ACHN (cell line): ENCODE measurements at regions not wholly inside any gene's neighbourhood (a gene's known extent, or its start where the extent isn't known, plus 50 kb on each side); places are given as distances from the start of the nearest gene placed in this dataset.

Experiments
- DNase-seq: peaks from one replicate; pipeline ENCODE4 v3.0.0-alpha.2; 2015
- in situ Hi-C: cut with HindIII; loops from 2 replicates; pipeline ENCODE4 v1.10.0; 2017; ENCODE audit warnings: low sequenced_read_pairs, low pct_ligation_motif_present, low pct_unique_long_range_greater_than_20kb

DNA sequence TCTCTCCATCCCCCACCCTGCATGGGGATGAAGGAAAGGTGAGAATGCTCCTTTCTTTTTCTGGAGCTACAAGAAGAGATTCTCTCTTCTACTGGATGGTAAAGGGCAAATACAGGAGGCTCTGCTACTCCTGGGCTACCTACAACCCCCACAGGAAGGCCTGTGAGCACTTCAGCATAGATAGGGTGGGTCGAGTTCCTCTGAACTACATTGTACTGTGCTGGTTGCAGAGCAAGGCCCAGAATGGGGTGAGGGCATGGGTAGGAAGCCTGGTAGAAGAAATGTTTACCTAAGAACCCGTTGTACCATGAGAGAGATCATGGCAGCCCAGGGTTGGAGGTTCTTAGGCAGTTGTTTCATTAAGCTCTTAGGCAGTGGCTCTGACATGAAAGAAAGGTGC lies 510.4 kb downstream of the MID1IP1 start:
- in situ Hi-C loops, result no loop called here
- DNase-seq, result no peak

DNA sequence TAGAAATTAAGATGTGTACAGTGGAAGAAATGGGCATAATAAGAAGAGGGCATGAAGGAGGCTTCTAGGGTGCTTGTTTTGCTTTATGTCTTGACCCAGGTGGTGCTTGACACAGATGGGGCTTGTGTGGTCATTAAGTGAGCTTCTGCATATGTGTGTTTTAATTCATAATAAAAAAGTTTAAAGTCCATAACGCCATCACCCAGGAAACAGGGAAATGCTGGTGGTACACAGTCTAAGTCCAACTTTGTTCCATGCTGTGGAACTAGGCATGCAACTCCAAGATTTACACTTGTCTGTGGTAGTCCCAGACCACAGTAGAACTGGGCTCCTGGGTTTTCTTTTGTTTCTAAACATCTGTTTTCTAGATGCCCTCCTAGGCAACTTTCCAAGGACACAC lies 511.9 kb downstream of the MID1IP1 start:
- DNase-seq, result no peak
- in situ Hi-C loops, result no loop called here

DNA sequence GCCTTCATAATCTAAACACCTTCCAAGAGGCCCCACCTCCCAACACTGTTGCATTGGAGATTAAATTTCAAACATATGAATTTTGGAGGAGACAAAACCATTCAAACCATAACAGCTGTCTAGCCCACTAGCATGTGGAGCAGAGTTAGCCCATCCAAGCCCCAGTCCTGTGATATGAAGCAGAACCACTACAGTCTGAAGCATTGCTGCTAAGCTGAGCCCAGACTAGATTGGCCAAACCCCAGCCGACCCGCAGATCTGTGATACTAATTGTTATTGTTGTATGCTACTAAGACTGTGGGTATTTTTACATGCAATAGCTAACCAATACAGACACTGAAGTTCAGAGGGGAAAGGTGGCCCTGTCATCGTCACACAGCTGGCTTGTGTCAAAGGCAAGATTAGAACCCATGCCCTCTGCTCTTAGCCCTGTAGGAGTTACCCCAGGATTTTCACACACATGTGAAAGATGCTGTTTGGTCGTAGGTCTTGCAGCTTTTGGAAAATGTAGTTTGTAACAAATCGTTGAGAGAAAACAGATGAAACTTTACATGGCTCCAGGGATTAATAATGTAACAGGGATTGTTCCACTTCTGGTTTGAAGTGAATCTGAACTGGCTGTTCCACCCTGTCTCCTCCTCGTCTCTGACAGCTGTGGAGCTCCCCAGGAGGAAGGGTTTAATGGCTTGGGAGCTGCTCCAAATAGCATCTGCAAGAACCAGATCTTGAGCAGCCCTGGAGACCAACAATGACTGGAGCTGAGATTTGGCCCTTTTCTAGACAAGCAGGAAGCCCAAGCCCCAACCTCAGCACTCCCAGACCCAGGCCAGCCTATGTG lies 517.5 kb downstream of the MID1IP1 start:
- in situ Hi-C loops, result no loop called here
- DNase-seq, result no peak

DNA sequence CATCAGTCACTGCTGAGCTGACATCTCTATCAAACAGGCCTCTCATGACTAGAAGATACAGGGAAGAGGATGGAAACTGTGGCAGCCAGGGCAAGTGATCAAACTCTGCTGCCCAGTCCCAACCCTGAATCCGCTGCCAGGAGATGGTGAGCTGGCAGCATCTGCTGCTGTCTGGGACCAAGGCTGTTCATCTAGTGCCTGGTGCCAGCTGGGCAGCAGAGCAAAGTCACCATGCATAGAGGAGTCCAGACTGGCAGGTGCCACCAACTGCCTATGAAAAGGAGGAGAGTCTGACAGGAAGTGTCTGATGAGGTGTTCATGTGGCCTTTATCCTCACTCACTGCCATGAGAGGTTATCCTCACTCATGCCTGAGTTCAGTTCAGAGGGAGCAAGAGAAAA lies 518.9 kb downstream of the MID1IP1 start:
- in situ Hi-C loops, result no loop called here
- no peak for DNase-seq

DNA sequence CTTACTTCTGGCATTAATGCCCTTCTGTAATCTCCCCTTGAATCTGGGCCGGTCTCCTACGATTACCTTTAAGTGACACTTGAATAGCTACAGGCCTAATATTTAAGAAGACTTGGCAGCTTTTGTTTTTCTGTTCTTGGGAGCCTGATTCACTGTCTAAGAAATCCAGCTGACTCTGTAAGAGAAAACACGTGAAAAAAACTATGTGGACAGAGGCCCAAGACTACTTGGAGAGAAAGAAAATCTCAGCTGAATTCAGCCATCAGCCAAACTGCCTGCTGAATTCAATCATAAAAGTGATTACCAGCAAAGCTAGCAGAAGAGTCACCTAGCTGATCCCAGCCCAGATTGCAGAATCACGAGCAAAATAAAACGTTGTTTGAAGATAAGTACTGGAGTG lies 521.2 kb downstream of the MID1IP1 start:
- no peak for DNase-seq
- in situ Hi-C loops, result no loop called here

DNA sequence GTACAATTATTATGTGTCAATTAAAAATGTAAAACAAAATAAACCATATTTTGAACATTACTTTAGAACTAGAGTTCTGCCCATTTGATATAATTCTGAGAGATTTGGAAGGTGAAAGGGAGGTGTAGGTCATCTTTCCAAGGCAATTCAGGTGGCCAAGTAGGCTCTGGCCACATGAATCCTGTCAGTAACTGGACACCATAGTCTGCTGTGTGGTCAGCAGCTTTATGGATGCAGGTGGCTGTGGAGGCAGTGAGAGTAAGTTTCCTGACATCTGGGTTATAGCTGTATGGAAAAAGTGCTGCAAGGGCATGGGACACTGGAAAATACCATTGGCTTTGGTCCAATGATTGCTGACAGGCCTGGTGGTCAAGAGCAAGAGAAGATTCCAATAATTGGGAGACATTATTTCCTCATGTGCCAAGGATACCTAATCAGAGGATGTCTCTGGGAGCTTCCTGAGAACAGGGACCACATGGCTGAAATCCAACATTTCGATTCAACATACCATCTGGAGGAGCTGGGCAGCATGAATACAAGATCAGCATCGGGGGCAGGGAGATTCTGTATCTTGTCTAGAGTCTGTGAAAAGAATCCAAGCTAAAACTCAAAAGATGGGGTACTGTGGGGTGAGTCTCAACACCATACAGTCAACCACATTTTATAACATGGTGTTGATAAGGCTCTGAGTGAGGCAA lies 523.1 kb downstream of the MID1IP1 start:
- no peak for DNase-seq
- in situ Hi-C loops, result no loop called here

DNA sequence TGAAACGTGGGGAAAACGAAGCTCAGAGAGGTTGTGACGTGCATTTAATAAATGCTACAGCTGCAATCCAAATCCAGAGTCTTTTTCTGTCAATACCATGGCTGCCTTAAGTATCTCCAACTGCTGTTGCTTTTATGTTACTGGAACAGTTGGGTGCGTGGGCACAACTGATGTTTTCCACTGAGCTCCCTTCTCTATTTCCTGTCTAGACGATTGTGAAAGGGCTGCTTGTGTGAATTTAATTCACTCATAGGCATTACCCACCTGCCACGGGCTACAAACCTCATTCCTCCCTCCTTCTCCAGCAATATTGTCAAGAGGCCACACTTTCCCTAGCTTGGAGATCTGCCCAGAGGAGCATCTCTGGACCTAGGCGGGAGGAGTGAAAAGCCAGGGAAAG lies 526.0 kb downstream of the MID1IP1 start:
- in situ Hi-C loops, result no loop called here

DNA sequence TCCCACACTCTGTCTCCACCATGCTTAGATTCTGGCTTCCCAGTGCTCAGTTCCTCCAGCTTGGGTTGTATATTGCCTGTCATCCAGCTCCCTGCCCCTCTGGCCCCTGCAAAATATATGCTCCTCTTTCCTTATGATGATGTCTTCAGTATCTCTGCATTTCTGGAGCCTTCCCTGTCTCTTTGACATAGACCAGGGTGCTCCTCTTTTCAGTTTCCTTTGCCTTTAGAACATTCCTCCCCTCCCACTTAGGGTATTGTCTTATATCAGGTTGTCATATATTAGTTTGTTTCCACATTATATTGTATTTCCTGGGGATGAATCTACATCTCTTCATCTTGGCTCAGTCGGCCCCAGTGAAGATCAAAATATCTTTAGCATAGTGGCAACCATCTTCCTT lies 526.4 kb downstream of the MID1IP1 start:
- in situ Hi-C loops, result no loop called here
- no peak for DNase-seq

More for the DNA sequence above, 526.0 kb downstream of the MID1IP1 start:
- DNase-seq, result no peak

DNA sequence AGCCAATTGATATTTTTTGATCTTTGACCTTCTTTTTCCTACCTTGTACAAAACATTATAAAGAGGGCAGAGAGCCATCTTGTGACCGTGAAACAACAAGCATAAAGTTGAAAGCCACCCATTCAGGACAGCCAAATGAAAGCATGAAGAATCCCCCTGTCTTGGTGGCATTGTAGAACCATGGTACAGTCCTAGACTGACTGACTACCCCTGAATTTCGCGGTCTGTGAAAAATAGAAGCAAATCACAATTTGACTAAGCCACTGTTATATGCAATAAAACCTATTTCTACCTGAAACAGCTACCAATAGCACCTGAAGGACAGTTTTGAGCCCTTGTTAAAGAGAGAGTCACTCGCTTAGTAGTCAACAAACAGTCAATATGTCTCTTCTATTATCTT lies 527.4 kb downstream of the MID1IP1 start:
- in situ Hi-C loops, result no loop called here
- DNase-seq, result no peak

DNA sequence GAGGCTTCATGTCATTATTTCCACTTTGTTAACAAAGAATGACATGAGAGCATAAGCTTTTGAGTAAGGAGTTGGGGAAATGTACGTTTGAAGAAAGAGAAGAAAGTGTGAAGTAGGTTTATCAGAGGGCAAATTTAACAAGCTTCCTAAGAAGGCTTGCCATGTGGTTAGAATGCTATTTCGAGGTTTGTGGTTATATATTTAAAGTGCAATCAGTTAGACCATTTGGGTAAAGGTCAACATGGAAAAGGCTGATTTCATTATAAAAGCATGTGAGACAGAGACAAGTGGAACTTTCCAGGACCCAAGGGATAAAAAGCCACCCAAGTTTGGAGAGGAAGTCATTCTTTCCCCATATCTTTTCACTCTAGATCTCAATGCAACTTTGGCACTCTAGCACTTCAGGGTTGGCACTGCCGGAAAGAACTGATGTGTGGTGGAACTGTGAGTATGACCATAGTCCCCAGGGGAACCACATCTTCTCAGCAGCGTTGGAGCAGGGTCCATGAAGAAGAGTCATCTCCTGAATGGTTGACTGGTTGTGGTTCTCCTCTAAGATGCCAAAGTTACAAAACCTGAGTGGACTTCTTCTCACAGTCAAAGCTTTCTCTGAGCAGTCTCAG lies 529.9 kb downstream of the MID1IP1 start:
- in situ Hi-C loops, result no loop called here
- DNase-seq, result no peak

DNA sequence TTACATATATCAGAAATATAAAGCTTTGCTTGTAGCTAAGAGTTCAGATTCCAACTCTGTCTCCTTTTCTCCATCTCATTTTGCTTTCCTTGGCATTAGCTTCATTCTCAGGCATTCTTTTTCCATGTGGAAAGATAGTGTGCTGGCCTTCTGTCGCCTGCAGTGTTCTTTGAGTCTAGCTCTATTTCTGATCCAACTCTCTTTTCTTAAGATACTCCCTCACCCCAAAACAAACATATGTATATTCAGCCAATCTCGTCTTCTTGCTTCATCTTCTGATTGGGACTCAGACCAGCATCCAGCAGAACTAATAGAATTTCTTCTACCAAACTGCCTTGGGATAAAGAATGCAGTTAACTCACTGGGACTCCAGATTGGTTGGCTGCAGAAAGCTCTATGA lies 532.2 kb downstream of the MID1IP1 start:
- DNase-seq, result no peak
- in situ Hi-C loops, result no loop called here

DNA sequence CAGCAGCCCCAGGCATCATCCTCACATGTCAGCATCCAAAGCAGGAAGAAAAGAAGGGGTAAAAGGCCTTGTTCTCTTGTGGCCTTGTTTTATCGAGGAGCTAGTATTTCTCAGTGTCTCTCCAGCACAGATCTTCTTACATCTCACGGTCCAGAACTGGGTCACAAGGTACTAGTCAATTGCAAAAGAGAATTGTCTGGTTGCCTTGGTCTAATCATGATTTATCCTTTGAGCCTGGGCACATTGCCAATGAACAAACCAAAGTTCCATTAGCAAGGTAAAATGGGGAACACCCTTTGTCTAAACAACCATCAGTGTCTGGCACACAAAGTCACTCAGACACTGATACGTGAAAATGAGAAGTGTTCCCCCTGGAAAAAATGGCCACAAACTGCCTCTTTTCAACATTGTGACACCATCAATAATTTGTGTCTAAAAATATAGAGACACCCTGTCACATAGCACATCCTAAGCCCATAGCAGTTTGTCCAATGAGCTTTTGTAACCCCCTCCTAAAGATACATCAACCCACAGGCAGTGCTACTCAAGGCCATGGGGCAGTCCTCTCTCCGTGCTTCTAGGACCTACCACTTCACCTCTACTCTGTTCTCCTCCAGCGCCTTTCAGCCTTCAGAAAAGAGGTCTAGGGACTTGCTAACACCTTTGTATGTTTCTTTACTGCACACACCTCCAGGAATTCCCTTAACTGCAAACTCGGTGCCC lies 534.4 kb downstream of the MID1IP1 start:
- no peak for DNase-seq
- in situ Hi-C loops, result no loop called here

DNA sequence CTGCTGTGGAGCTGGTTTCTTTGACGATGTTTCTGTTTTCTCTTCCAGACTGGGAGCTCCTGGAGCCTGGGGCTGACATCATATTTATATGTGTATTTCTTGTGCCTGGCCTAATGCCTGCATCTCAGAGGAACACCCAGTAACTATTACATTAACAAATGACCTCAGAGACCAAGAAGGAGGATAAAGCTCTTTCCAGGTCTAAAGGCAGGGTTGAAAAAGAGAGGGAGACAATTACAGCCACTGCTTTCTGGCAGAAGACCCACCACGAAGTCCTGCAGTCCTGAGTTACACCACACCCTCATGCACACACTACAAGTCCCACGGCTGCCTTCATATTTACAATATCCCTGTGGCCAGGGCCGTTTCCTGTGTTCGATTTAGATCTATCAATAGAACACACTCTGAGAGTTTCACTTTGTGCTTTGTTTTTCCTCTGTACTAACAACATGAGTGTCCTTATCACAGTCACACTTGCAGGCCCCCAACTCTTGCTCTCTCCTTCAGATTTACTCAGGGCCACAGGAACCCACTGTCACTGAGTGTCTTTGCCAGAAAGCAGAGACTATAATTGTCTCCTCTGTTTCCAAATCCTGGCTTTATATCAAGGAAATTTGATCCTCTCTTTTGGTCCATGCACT lies 535.5 kb downstream of the MID1IP1 start:
- DNase-seq, result no peak
- in situ Hi-C loops, result no loop called here

DNA sequence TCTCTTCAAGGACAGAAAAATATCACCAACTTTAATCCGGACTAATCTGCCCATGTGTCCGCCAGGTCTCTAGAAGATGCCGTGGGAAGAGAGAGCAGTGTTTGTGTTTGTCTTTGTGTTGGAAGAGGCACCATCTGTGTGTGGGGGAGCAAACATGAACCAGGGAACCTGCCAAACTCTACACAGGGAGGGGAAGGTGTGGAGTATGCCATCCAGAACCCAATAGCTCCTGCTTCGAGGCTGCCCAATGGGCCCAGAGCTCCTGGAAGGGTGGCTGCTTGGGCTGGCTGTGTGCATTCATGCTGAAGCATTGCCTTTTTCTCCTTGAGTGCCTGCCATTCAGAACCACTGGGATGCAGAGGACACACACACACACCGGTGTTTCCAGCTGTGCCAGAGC lies 536.2 kb downstream of the MID1IP1 start:
- in situ Hi-C loops, result no loop called here
- no peak for DNase-seq

DNA sequence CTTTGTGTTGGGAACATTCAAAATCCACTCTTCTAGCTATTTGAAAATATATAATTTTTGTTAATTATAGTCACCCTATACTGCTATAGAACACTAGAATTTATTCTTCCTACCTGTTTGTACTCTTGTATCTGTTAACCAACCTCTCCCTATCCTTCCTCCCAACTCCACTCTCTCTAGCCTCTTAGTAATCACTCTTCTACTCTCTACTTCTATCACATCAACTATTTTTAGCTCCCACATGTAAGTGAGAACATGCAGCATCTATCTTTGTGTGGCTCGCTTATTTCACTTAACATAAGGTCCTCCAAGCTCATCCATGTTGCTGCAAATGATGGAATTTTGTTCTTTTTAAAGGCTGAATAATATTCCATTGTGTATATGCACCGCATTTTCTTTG lies 537.3 kb downstream of the MID1IP1 start:
- no peak for DNase-seq
- in situ Hi-C loops, result no loop called here

DNA sequence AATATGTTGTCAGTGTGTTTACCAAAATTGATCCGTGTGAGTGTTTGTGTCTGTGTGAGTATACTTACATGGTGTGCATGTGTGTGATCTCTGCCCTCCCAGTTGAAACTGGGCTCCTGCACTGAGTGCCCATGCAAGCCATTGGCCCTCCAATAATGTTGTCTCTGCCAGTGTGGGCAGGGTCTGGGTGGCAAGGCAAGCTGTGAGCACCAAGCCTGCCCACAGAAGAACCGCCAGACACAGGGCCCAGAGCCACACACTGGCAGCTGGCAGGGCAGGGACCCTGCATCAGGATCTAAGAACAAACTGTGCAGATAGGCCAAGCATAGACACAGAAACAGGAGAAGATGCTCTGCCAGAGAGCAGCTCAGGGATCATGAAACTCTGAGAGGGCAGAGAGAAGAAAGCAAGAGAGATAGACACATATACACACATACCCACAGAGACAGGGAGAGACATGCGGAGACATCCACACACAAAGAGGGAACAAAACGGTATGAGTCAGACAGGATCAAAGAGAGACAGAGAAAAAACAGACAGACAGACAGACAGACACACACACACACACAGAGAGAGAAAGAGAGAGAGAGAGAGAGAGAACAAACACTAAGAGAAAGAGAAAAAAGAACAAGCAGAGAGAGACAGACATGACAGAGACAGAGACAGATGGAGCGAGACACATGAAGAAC lies 555.0 kb downstream of the MID1IP1 start:
- in situ Hi-C loops, result no loop called here
- no peak for DNase-seq

DNA sequence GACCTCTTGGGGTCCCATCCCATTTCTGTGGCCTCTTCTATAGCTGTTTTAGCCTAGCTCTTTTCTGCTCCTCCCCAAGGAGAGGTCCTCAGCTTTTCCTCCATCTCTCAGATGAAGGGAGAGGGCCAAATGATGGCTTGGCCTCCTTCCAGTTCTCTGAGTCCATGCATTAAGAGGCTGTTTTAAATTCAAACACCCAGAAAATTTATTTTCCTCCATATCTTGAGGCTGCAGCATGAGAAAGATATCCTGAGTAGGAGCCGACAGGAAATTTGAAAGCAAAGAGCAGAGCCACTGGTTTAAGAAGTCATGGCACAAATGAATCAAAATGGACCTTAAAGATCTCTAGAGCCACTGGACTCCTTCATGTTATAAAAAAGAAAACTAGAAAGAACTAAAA lies 558.8 kb downstream of the MID1IP1 start:
- in situ Hi-C loops, result no loop called here
- no peak for DNase-seq

DNA sequence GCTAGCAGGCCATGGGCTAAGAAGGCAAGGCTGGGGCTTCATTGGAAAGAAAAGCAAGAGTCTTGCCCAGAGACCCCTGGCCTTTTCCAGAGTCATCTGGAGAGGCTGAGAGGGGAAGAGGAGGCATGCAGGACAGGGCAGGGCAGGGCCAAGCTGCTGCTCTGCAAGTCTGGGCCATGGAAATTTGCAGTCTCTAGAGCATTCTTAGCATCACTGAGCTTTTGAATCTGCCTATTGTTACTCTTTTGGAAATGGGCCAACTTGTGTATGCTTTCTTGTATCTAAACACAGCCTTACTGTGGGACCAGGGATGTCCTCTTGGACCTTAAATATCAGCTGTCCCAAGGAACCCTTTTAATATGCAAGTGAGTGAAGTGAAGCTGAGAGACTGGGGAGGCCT lies 560.5 kb downstream of the MID1IP1 start:
- DNase-seq, result no peak
- in situ Hi-C loops, result no loop called here
